Fibroblast of lung (primary cell): ENCODE measurements at regions not wholly inside any gene's neighbourhood (a gene's known extent, or its start where the extent isn't known, plus 50 kb on each side); places are given as distances from the start of the nearest gene placed in this dataset.

ENCODE experiments used
- DNase-seq, 2 donors: peaks; one replicate each; pipeline versions ENCODE4 v3.0.0 to v3.0.0-alpha.2; 2010; ENCODE audit warnings: low read depth in 2 of 2
- H2AFZ ChIP-seq: 2 replicates; pipeline ENCODE4 v1.5.1; 2012; ENCODE audit warnings: low read length, control low read depth, inconsistent platforms
- H3K27ac ChIP-seq: 2 replicates; pipeline ENCODE4 v1.5.1; 2011; ENCODE audit warnings: low read length, control low read depth; ENCODE audit not compliant: insufficient read depth
- H3K27me3 ChIP-seq: 2 replicates; pipeline ENCODE4 v1.5.1; 2011; ENCODE audit warnings: mild to moderate bottlenecking, low read length; ENCODE audit not compliant: control insufficient read depth, insufficient read depth
- H3K36me3 ChIP-seq: 2 replicates; pipeline ENCODE4 v1.5.1; 2011; ENCODE audit warnings: low read length; ENCODE audit not compliant: control insufficient read depth, insufficient read depth
- H3K4me1 ChIP-seq: 2 replicates; pipeline ENCODE4 v1.5.1; 2011; ENCODE audit warnings: low read length; ENCODE audit not compliant: control insufficient read depth, insufficient read depth; ENCODE audit errors: extremely low read depth
- H3K4me2 ChIP-seq: 2 replicates; pipeline ENCODE4 v1.5.1; 2011; ENCODE audit warnings: low read length, control low read depth; ENCODE audit not compliant: insufficient read depth; ENCODE audit errors: extremely low read depth
- H3K4me3 ChIP-seq, 4 experiments: fragments of 200-600 bp in 1 of 4; sonication (generic) in 1 of 4; replicated peaks in 1 of 4; 2 replicates each; pipeline ENCODE4 v1.5.1; 2011 to 2016; ENCODE audit warnings: low read length in 4 of 4, low read depth in 3 of 4, mild to moderate bottlenecking in 3 of 4, control low read depth in 2 of 4, inconsistent platforms in 1 of 4, mixed read lengths in 1 of 4; ENCODE audit not compliant: insufficient read depth in 1 of 4; ENCODE audit errors: control extremely low read depth in 1 of 4
- H3K79me2 ChIP-seq: 2 replicates; pipeline ENCODE4 v1.5.1; 2012; ENCODE audit warnings: mild to moderate bottlenecking, low read length, inconsistent platforms; ENCODE audit not compliant: control insufficient read depth, insufficient read depth
- H3K9ac ChIP-seq: 2 replicates; pipeline ENCODE4 v1.5.1; 2011; ENCODE audit warnings: mild to moderate bottlenecking, low read length, control low read depth; ENCODE audit not compliant: insufficient read depth
- H3K9me3 ChIP-seq: 2 replicates; pipeline ENCODE4 v1.5.1; 2012; ENCODE audit warnings: low read depth, low read length; ENCODE audit not compliant: control insufficient read depth, insufficient read depth
- H4K20me1 ChIP-seq: 2 replicates; pipeline ENCODE4 v1.5.1; 2011; ENCODE audit warnings: low read length; ENCODE audit not compliant: control insufficient read depth, insufficient read depth; ENCODE audit errors: extremely low read depth
- CTCF ChIP-seq, 2 donors: IDR thresholded peaks in 1 of 2; conservative IDR thresholded peaks in 1 of 2; 1 replicate in 1 of 2; 2 replicates in 1 of 2; pipeline ENCODE4 v1.5.1; 2011 to 2012; ENCODE audit warnings: low read length in 2 of 2, control low read depth in 1 of 2, inconsistent platforms in 1 of 2, low read depth in 1 of 2, mild to moderate bottlenecking in 1 of 2
- EZH2 ChIP-seq: IDR thresholded peaks from 2 replicates; pipeline ENCODE4 v1.5.1; 2012; ENCODE audit warnings: low read length, control low read depth, mild to moderate bottlenecking; ENCODE audit errors: missing control alignments

- Histone ChIP-seq H2AFZ (no peak overlapping the region), H4K20me1 (no peaks in the 10 kb centered on the region), H3K4me1 (no peaks in the 10 kb centered on the region), H3K4me2 (no peak overlapping the region), H3K79me2 (no peaks in the 10 kb centered on the region), H3K9me3 (no peaks in the 10 kb centered on the region), H3K9ac (no peak overlapping the region), H3K27me3 (no peaks in the 10 kb centered on the region), H3K36me3 (no peaks in the 10 kb centered on the region), H3K27ac (no peak overlapping the region), H3K4me3 (no peak overlapping the region)
- DNase-seq: no peak
- no peak for TF ChIP-seq EZH2
- no peak for TF ChIP-seq CTCF (conservative IDR thresholded peaks at IDR 0.05 in 1 of 2, IDR thresholded peaks at IDR 0.05 in 1 of 2; ENCODE audit: low read depth in 1 of 2, low read length in 2 of 2)
These were observed 240.5 kb upstream of the ID2 start for GRCh38 chr2:8441371-8441770.

DNA sequence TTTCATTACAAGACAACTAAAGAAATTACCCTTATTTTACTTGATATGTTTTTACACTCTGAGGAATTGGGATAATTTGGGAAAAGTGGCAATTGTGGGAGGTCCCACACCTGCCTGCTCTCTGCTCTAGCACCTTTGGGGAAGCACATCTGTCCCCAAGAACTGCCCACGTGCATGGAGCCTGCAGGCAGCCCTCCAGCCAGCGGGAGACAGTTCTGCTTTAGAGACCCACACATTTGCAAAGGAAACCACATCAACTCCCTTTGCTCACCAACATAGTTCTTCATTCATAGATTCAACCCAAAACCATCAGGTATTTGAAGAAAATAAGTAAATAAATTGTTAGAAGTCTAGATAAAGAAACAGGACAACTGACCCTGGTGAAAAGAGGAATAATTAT lies 239.9 kb upstream of the ID2 start:
- Histone ChIP-seq H3K27ac (no peak overlapping the region), H3K79me2 (no peaks in the 10 kb centered on the region), H3K36me3 (no peaks in the 10 kb centered on the region), H3K4me2 (no peak overlapping the region), H3K9ac (no peak overlapping the region), H4K20me1 (no peaks in the 10 kb centered on the region), H3K27me3 (no peaks in the 10 kb centered on the region), H2AFZ (no peak overlapping the region), H3K4me1 (no peaks in the 10 kb centered on the region), H3K9me3 (no peaks in the 10 kb centered on the region), H3K4me3 (no peak overlapping the region)
- no peak for DNase-seq
- TF ChIP-seq CTCF (conservative IDR thresholded peaks at IDR 0.05 in 1 of 2, IDR thresholded peaks at IDR 0.05 in 1 of 2; ENCODE audit: low read depth in 1 of 2, low read length in 2 of 2) (no peak), EZH2 (no peak)

DNA sequence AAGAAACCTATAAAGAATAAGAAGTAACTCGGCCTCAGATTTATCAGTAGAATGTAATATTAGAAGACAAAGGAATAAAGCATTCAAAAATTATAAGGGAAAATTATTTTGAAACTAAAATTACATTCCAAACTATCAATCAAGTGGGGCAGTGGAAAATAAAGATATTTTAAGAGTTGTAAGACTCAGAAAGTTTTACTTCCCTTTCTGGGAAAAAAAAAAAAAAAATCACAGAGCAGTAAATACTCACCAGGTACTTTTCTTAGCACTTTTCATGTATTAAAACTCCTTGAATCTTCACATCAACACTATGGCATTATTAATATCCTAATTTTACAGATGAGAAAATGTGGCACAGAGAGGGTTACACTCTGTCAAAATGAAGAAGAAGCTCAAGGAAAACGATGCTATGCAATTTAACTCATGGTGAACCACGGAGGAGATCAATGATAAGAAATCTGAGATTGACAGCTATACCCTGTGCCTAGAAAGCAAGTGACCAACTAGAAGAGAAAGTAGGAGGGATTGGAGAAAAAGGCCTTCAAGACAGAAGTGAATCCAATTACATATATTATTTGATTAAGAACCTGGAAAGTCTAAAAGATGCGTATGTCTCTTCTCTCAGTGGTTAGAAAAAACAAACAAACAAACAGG lies 238.9 kb upstream of the ID2 start:
- H3K36me3 ChIP-seq: no peaks in the 10 kb centered on the region
- no peak for TF ChIP-seq CTCF (conservative IDR thresholded peaks at IDR 0.05 in 1 of 2, IDR thresholded peaks at IDR 0.05 in 1 of 2; ENCODE audit: low read depth in 1 of 2, low read length in 2 of 2)
- no peak for TF ChIP-seq EZH2
- no peak for DNase-seq
- H4K20me1 ChIP-seq: no peaks in the 10 kb centered on the region
- H2AFZ ChIP-seq: no peak overlapping the region
- H3K9me3 ChIP-seq: no peaks in the 10 kb centered on the region
- H3K27me3 ChIP-seq: no peaks in the 10 kb centered on the region
- H3K79me2 ChIP-seq: no peaks in the 10 kb centered on the region
- H3K27ac ChIP-seq: no peak overlapping the region
- no peak overlapping the region for H3K4me2 ChIP-seq
- no peak overlapping the region for H3K9ac ChIP-seq
- no peaks in the 10 kb centered on the region for H3K4me1 ChIP-seq
- no peak overlapping the region for H3K4me3 ChIP-seq
